M059J (cell line): ENCODE measurements at regions not wholly inside any gene's neighbourhood (a gene's known extent, or its start where the extent isn't known, plus 50 kb on each side); places are given as distances from the start of the nearest gene placed in this dataset.

ENCODE experiments used
- DNase-seq: peaks from one replicate; pipeline ENCODE4 v3.0.0-alpha.2; 2012; ENCODE audit warnings: low read depth

DNA sequence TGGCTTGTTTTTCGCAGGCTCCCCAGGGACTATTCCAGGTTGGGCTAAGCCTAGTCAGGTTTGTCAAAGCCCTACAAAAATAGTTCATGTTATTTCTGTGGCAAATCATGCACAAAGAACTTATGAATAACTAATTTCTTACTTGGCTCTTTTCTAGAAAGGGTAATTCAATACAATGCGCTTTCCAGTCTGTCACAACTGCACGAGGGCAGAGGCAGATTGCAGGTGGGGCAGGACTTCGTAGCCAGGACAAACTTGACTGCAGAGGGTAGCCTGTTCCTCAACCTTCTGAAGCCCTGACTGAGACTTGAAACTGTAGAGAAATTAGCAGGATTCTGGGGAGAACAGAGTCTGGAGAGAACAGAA lies 253.5 kb downstream of the QKI start:
- DNase-seq: no peak

GRCh38 chr6:163667372-163668060 lies 253.0 kb downstream of the QKI start:
- peak; percentile 44 for DNase-seq

GRCh38 chr6:163665464-163665863 lies 250.9 kb downstream of the QKI start:
- DNase-seq: no peak

DNA sequence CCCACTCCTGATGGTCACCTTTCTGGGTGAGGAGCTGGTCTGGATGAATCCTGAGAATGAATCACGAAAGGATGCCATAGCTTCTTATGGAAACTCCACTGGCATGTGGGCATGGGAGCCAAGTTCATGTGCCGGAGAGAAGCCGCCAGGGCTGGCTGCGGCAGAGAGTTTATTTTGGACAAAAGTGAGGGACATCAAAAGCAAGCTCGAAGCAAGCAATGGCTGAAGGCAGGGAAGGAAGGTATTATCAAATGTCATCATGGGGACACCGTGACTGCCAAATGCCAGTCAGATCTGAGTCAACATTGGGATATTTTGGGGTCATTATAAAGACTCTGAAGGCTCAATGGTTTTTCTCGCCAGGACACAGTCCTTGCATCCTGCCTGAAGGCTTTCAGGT lies 249.1 kb downstream of the QKI start:
- DNase-seq: no peak

DNA sequence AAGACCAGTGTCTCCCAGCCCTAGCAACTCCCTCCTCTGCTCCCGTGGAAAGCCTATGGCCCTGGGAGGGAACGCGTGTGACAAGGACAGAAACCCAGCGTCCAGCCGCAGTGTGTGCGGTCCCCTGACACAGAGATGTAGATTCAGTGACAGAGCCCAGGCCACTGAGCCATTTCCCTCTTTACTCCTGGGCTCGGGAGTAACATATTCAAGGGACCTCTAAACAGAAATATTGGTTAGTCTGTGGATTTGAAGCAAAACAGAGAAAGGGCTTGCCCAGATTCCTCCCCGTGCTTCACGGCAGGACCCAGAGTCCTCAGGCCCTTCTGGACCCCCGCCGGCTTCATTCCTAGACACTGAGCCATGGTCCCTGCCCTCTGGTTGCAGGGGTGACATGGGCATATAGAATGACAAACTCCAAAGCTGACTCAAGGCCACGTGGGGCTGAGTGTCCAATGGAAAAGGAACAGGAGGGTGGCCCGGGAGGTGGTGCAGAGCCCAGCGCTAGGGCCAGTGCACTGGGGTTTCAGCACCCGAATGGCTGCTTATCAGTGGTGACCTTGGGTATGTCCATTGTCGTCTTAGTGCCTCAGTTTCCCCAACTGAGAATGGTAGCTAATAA lies 248.2 kb downstream of the QKI start:
- DNase-seq: no peak

GRCh38 chr6:163661272-163661671 lies 246.8 kb downstream of the QKI start:
- no peak for DNase-seq

DNA sequence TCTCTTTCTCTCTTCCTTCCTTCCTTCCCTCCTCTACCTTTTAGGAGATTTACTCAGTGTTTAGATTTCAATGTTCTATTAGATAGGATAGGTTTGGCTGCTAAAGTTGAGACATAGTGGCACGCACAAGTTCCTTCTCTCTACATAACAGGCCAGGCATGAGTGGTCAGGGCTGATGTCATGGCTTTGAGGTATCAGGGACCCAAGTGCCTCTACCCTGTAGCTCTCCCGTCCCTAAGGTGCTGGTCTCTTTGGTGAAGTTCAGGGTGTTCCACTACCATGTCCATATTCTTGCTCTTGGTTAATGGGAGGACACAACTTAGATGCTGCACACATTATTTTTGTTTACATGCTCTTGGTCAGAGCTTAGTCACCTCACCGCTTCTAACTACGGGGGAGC lies 245.3 kb downstream of the QKI start:
- DNase-seq: no peak

DNA sequence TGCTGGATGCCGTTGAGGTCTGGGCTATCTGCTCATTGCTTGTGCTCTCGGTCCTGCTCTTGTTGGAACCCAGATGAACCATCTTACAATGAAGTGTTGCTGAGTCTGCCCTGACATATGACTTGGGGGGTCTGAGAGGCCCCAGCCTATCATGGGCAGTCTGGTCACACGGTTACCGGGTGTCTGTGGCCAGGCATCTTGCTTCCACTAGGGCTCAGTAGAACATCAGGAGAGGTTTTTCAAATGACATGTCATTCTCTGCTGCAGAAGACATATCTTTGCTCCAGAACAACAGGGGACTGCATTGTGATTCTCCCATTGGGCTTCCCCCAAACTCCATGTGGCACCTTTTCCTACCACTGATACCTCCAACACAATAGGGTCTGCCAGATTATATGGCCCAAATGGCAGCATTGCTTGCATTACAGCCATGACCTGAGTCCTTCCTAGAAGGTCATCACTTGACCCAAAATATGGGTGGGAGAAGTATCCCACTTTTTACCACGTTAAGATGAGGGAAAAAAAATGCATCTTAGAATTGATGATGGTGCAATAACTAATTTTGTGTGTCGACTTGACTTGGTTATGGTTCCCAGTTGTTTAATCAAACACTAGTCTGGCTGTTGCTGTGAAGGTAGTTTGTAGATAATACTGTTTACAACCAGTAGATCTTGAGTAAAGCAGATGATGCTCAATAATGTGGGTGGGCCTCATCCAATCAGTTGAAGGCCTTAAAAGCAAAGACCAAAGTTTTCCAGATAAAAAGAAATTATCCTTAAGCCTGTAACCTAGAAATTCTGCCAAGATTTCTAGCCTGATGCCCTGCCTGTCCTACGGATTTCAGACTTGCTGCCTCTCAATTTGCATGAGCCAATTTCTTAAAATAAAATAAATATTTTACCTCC lies 241.0 kb downstream of the QKI start:
- no peak for DNase-seq

GRCh38 chr6:163651915-163652668 lies 237.6 kb downstream of the QKI start:
- no peak for DNase-seq

DNA sequence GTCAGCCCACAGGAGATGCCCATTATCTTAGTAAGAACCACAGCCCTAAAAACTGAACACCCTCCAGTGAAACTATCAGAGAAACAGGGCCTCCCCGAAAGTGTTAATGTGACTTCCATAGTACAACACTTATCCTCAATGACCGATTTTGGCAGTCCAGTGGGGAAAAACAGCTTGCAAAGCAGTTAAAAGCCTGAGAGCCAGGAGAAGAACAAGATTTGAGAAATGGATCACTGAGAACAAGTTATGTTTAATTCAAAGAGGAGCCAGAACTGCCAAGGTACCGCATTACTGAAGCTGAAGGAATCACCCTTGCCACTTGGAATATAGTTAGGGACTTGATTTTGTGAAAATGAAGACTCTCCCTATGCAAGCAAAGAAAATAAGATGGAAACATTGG lies 236.9 kb downstream of the QKI start:
- DNase-seq: no peak

- no peak for DNase-seq
Observed at GRCh38 chr6:163648868-163649267, 234.3 kb downstream of the QKI start.

GRCh38 chr6:163647624-163648023 lies 233.1 kb downstream of the QKI start:
- no peak for DNase-seq

DNA sequence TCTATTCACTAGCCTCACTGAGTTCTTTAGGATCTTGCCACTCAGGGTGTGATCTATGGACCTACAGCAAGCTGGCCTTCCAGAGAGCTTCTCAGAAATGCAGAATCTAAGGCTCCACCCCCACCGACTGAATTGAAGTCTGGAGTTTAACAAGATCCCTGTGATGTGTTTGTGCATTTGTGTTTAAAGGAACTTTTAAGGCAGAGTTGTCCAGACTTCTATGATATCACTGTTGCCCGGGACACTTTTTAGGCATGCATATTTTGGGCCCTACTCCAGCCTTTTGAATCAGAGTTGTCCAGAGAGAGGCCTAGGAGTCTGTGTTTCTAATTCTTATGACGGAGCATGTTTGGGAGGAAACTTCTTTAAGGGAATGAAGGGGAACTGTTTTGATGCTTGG lies 232.3 kb downstream of the QKI start:
- no peak for DNase-seq

DNA sequence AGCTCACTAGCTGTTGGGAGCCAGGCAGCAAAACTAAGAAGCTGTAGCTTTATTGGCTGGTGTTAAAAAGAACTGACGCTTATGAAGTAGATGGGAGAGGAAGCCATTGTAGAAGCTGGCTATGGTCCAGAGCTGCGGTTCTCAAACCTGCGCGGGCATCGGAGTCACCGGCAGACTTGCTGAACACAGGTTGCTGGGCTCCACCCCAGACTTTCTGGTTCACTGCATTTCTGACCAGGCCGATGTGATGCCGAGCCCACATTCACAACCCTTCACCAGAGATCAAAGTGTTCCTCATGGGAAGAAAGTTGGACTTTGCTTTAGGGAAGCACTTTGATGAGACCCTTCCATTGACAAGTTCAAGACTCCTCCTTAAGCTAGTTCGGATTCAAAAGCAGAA lies 231.6 kb downstream of the QKI start:
- peak; percentile 16 for DNase-seq

GRCh38 chr6:163645560-163645959 lies 231.0 kb downstream of the QKI start:
- peak; percentile 18 for DNase-seq

- DNase-seq: no peak
Observed at GRCh38 chr6:163643866-163644265, 229.3 kb downstream of the QKI start.

GRCh38 chr6:163641706-163642105 lies 227.2 kb downstream of the QKI start:
- no peak for DNase-seq

DNA sequence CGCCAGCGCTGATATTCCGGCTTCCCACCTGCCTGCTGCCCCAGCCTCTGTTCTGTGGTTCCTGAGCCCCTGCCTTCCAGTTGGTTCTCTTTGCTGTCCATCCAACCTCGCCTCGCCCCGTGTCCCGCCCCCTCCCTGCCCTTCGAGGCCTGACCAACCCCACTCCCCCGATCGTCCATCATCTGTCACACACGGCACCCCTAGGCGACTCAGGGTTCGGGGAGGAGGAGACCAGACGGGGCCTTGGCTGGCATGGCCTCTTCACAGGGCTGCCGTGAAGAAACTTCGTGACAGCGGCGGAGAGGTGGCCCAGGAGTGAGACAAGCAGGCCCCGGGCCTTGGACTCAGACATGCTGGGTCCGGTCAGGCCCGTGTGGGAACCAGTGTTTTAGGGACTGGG lies 226.1 kb downstream of the QKI start:
- DNase-seq: no peak

DNA sequence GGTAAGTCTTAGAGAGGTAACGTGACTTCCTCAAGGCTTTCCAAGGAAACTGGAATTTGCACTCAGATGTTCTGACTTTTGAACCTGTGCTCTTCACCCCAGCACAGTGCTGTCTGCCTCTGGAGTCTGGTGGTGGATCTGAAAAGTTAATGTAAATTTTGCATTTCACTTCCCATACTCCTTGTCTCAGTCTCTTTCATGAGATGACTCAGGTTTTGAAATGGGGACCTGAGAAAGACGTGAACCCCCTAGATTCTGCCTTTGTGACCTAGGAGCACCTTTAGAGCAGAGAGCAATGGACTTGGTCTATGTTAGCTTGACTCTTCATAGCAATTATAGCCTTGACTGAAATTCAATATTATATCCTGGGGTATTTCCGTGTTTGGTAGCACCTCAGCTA lies 223.0 kb downstream of the QKI start:
- no peak for DNase-seq

DNA sequence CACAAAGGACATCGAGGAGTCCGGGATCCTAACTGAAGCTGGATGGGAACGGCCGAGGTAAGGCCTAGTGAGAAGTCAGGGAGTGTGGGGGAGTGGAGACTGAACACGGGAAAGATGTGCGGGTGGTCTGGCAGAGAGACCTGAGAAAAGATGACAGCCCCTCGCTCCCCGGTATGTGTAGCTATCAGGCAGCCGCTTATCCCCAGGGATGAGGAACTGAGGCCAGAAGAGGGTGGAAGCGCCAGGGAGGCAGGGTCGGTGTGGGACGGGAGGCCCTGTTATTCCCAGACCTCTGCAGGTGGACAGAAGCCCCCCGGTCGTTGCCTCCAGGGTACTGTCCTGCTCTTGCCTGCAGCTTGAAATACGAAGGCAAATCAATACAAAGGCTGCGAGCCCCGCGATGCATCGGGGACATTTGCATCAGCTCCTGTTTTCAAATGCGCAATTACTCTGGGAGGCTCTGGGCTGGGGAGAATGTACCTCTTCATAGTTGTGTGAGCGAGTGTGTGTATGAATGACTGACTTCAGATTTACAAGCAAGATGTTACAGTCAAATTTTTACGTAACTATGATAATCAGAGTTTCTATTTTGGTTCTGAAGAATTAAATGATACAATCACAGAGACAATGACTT lies 221.3 kb downstream of the QKI start:
- no peak for DNase-seq

DNA sequence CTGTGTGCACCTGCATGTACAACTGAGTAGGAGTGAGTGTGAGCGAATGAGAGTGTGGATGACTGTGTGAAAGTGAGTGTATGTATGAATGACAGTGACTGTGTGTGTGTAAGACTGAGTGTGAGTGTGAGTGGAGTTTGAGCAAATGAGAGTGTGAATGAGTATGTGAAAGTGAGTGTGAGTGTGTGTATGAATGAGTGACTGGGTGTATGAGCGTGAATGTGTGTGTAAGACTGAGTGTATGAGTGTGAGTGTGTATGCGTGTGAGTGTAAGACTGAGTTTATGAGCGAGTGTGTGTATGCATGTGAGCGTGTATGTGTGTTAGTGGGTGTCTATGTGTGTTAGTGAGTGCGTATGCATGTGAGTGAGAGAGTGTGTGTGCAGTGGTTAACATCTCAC lies 220.8 kb downstream of the QKI start:
- DNase-seq: no peak
